ENCODE measurements at regions not wholly inside any gene's neighbourhood (a gene's known extent, or its start where the extent isn't known, plus 50 kb on each side); places are given as distances from the start of the nearest gene placed in this dataset.

- DNase-seq (ENCODE audit: low spot score) (no peak), ATAC-seq (ENCODE audit: low FRiP score) (no peak)
- no peak for TF ChIP-seq CTCF (IDR thresholded peaks at IDR 0.05)
Measured at GRCh38 chr14:98181768-98182167, 1090.2 kb downstream of the BCL11B start.

GRCh38 chr14:98182393-98183055 lies 1089.5 kb downstream of the BCL11B start:
- no peak for TF ChIP-seq CTCF (IDR thresholded peaks at IDR 0.05)
- DNase-seq (ENCODE audit: low spot score) (no peak), ATAC-seq (ENCODE audit: low FRiP score) (no peak)

- TF ChIP-seq CTCF (IDR thresholded peaks at IDR 0.05), result no peak
- no peak for DNase-seq (ENCODE audit: low spot score)
- ATAC-seq (ENCODE audit: low FRiP score), result no peak
Measured at GRCh38 chr14:98183556-98183955, 1088.4 kb downstream of the BCL11B start.

- ATAC-seq (ENCODE audit: low FRiP score) (no peak), DNase-seq (ENCODE audit: low spot score) (no peak)
- TF ChIP-seq CTCF (IDR thresholded peaks at IDR 0.05), result no peak
Measured at GRCh38 chr14:98184457-98184856, 1087.5 kb downstream of the BCL11B start.

- no peak for ATAC-seq (ENCODE audit: low FRiP score)
- TF ChIP-seq CTCF (IDR thresholded peaks at IDR 0.05), result no peak
- DNase-seq (ENCODE audit: low spot score), result no peak
Measured at GRCh38 chr14:98185036-98185435, 1087.0 kb downstream of the BCL11B start.

- ATAC-seq (ENCODE audit: low FRiP score), result no peak
- DNase-seq (ENCODE audit: low spot score), result no peak
- TF ChIP-seq CTCF (IDR thresholded peaks at IDR 0.05), result no peak
Measured at GRCh38 chr14:98186140-98186539, 1085.9 kb downstream of the BCL11B start.

GRCh38 chr14:98187281-98187680 lies 1084.7 kb downstream of the BCL11B start:
- no peak for ATAC-seq (ENCODE audit: low FRiP score)
- no peak for DNase-seq (ENCODE audit: low spot score)
- no peak for TF ChIP-seq CTCF (IDR thresholded peaks at IDR 0.05)

Data from omental fat pad (tissue), 3 donors.